GM18858 (cell line): ENCODE measurements at regions not wholly inside any gene's neighbourhood (a gene's known extent, or its start where the extent isn't known, plus 50 kb on each side); places are given as distances from the start of the nearest gene placed in this dataset.
A peak's percentile ranks its signal among the peaks of the same experiment; 100 is the strongest.

Experiments used
- ATAC-seq: cut with Tn5 transposase; IDR thresholded peaks from one replicate; pipeline ENCODE4 v1.9.1; 2021; ENCODE audit not compliant: unreplicated experiment

DNA sequence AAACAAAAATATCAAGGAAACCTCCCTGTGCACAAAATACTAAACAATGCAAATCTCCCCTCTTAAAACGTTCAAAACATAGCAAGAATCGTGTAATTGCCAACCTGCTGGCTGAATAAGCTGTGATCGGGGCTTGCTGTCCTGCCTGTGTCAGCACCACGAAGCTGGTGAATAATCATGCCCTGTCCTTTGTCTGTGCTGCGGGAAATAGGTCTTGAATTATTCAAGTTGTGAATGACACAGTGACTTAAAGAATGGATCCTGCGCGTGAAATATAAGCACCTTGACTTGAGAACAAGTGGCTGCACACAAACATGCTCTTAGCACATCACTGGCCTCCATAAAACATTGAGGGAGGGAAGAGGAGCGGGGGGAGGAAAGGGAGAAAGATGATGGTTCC lies 130.2 kb downstream of the OAT start:
- ATAC-seq, result no peak

DNA sequence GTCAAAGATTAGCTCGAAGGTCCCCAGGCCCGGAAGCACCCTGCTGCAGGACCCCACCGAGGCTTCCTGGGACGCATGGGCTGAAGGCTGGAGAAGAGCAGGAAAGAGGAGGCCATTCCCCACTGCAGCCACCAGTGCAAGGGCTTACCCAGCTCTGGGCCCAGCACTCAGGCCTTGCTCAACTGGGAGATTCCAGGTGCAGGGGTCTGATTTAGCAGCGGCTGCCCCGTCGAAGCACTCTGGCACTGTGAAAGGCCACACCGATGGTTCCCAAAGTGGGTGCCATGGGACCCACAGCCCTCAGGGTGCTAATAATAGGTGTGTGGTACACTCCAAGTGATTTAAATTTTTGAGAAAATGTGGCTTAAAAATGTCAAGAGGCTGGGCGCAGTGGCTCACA lies 130.9 kb downstream of the OAT start:
- ATAC-seq, result no peak

DNA sequence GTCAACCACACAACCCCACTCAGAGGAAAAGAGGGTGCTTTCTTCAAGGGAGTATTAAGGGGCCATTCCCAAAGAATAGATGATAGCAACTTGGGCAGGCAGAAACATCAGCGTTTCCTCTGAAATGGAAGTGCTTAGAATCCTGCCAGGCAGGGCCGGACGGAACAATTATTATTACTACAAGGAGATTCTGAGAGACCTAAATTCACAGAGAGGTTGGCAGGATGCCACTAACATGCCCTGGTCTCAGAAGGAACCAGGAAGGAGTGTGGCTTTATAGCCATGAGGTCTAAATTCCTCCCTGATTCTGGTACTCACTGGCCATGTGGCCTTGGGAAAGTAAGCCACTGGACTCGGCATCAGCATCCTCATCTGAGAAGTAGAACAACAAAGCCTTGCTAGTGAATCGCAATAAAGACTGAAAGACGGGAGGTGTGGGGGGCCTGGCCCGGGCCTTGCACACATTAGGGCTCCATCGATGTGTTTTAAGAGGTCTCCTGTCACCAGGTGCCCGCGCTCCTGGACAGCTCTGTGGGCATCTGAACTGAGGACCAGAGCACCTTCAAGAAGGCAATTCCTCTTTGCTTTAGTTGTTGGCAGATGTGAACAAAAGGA lies 131.5 kb downstream of the OAT start:
- ATAC-seq, result no peak

DNA sequence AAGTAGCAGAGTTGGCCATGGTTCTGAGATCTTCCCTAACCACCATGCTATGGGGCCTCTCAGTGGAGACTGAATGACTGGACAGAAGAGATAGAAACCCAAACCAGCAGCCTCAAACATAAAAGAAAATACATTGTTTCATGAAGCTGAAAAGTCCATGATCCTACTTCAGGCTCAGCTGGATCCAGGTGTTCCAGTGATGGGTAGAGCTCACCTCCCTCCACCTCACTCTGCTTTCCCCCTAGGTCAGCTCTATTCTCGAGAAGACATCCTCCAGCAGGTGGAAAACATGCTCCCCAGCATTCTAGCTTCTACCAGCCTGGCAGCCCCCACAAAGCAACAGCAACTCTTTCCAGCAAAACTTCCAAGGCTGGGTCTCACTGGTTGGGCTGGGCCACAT lies 132.1 kb downstream of the OAT start:
- ATAC-seq, result no peak

DNA sequence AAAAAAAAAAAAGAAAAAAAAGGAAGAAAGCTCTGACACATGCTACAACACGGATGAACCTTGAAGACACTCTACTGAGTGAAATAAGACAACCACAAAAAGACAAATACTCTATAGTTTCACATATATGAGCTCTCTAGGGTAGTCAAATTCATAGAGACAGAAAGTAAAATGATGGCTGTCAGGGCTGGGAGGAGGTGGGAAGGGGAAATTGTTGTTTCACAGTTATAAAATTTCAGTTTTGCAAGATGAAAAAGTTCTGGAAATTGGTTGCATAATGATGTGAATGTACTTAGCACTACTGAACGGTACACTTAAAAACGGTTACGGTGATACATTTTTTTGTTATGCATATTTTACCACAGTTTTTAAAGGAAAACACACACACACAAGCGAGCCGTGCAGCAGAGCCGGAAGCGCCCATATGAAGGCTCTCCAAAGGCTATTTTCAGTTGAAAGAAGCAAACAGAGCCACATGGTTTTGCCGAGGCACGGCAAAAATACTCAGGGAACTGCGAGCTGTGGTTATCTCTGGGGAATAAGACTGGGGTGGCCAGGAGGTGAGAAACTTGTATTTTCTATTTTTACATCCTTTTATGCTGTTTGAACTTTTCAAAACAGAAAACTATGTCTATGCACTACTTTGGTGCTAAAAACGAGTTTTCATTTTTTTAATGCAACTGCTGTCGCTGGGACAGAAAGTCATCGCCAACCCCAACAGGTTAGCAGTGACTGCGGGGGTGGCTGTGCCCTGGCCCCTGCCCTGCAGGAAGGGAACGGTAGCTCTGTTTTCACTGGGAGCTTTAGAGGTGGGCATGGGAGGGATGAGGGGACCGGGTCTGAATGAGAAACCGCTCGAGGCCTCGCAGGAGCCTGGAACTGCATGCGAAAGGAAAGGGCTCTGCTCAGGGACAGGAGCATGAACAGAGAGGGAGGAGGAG lies 132.9 kb downstream of the OAT start:
- peak; percentile 76 for ATAC-seq

DNA sequence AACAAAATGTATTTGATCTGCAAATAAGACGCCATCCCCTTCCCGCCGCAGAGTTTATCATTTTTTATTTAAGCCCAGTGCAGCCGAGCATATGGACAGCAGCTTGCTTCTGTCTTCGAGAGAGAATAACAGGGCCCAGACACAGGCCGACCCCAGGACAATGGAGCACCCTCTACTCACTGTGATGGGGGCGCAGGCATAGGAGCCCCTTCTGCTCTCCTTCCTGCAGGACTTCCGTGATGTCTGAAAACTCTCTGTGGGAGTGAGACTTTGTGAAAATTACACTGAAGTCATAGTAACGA lies 134.8 kb downstream of the OAT start:
- ATAC-seq, result no peak

DNA sequence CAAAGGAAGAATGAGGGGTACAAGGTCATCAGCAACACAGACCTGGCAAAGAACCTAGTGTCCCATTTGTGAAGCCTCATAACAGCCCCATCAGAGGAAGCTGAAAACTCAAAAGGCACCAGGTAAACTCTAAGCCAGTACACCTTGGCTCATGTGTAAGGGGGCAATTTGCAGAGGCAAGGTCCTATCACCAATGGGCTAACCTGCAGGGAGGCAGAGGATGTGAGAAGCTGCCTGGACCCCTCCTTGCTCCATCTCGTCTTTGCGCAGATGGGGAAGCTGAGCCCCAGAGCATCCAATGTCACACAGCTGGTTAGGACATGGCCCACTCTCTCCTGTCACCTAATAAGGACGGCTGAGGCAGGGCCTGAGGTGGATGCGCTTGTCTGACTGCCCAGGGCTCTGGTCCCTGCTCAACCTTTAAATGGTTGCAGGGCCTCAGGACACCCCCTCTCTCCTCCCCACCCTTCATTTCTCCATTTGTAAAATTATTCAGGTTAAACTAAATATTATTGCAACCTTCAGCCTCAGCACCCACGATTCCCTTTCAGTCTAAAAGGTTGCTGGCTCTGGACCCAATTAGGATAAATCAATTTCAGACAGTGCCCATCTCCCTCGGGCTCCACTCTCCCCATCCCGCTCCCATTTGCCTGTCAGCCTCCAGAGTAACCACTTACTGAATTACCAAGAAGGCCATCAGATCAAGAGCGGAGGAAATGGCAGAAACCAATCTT lies 135.3 kb downstream of the OAT start:
- ATAC-seq, result no peak

DNA sequence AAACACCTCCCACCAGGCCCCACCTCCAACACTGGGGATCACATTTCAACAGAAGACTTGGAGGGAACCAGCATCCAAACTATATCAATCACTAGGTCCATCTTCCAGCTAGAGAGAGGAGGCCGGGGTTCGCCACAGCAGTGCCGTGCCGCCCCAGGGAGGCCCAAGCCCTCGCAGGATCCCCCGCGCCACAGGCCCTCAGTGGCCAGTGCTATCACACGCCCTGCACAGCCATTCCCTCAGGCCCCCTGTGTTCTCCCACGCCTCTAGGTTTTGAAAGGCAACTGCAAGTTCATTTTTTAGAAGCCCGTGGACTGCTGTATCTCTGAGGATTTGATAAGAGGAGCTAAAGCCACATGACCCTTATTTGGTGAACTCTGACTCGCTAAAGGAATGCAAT lies 136.4 kb downstream of the OAT start:
- no peak for ATAC-seq

DNA sequence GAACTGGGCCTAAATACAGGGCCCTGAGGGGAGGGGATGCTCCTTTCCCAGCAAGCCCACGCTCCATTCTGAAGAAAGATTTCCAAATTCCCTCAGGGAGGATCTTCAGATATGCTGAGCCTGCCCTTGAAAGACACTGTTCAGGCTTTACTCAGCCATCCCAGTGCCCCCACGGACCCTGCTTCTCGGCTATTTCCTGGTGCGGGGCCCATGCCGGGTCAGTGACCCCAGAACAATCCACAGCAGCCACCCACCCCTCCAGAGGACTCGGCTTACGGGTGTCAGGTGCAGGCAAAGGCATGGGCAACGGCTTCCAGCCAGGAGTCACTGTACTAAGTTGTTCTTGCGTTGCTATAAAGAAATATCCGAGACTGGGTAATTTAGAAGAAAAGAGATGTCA lies 137.1 kb downstream of the OAT start:
- no peak for ATAC-seq

DNA sequence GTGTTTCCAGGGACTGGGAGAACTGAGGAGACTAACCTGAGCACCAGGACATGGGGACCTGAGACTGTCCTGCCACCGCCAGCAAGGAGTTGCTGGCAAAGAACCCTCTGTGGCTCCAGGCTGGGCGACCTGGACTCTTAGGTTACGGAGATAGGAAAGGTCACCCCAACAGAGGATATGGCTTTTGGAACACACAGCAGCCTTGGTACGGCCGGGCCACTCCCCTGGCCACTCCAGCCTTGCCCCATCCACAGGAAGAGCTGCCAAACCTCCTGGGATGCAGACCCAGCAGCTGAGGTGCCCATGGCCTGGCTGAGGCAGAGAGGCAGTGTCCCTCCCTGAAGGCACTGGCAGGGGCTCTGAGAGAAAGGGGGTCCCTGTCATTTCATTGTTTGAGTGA lies 137.8 kb downstream of the OAT start:
- ATAC-seq, result no peak

DNA sequence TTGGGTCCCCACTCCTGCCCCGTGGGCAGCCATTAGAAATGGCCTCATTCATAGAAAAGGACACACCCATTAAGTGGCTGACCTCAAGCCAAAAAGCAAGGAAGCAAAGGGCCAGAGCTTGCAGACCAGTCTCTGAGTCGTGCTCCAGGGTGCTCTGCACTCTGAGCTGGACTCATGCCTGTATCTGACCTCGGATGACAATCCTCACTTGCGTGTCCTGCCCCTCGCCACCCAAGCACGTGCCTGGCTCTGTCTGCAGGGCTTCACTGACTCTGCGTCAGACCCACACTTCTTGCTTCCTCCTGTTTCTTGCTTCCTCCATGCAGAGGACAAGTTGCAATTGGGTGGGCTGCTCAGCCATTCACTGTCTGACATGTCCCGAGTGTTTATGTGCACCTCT lies 138.8 kb downstream of the OAT start:
- no peak for ATAC-seq

DNA sequence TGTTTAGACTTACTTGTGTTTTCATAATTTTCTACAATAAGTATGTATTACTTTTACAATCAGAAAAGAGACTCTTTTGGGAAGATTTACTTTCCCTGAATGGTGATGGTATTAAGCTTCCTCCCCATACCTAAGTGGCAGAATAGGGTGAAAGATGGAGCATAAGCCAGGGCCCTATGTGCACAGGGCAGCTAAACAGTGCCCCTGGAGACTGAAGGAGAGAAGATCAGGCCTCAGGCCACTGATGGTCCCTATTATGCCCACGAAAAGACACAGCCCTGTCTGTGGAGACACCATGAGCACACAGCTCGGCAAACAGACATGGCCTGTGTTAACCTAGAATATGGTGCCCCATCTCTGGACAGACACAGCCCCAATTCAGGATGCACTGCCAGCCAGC lies 139.4 kb downstream of the OAT start:
- no peak for ATAC-seq

DNA sequence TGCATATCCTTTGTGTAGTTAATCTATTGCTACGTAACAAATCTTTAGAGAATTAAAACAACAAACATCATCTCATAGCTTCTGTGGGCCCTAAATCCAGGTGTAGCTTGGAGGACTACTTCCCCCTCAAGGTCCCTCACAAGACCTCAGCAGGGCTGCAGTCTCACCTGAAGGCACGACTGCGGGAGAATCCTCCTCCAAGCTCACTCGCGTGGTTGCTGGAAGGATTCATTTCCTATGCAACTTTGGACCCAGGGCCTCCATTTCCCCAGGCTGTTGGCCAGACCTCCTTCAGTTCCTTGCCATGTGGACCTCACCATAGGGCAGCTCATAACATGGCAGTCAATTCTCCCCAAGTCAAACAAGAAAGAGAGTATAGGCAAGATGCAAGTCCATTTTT lies 140.4 kb downstream of the OAT start:
- no peak for ATAC-seq

DNA sequence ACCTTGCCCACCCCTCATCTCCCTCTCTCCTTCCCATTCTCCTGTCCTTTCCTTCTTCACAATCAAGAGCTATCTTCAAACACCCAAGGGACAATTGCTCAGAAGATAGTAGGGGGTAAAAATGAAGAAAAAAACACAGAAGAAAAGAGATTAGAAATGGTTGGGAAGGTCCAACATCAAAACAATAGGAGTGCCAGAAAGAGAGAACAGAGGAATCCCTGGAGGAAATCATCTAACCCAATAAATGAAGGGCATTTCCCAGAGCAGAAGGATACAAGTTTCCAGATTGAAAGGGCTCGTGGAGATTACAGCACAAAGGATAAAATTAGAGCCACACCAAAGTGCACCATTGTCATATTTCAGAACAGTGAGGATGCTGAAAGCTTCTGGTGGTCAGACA lies 145.6 kb downstream of the OAT start:
- ATAC-seq, result no peak

DNA sequence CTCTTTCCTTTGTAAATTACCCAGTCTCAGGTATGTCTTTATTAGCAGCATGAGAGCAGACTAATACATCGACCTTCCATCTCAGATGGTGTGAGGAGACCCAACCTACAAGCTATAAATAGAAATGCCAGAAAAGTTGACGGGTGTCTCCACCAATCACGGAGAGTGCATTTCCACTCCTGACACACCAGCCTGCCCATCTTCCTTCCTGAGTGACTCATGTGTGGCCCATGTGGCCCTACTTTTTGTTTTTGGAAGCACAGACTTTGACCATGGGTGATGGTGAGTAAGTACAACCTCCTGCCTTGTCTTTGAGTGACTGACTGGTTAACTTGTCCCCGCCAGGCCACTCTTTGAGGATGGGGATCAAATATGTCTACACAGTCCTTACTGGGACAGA lies 147.0 kb downstream of the OAT start:
- no peak for ATAC-seq

DNA sequence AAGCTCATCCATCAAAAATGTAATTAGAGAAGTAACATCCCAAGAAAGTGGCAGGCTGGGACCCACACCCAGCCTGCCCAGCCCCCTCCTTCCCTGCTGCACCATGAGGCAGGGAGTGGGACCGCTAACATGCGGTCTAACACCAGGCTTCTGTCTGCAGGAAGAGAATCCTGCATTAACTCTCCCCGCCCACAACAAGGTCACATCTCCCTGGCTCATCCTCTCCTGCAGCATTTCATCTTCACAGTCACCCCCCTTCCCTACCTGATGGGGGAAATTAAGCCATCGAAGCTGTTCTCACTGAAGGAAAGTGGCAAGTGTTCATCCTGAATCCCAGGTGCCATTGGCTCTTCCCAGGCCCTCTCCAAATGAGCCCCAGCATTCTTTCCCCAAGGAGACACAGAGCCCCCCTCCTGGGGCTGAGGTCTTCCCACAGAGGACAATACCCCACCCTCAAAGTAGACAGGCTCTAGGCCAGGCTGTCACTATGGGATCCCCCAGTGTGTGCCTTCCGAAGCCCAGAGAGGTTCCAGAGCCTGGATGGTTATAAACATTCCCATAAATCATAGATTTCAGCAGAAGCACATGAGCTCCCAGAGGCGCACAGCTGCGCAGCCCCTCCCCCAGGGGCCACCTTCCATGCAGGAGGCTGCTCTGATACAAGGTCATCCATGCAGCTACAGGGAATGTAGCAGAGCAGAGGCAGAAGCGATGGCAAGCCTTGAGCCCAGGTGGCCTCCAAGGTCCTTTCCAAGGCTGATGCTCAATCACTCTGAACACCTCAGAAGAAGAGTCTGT lies 148.0 kb downstream of the OAT start:
- no peak for ATAC-seq

DNA sequence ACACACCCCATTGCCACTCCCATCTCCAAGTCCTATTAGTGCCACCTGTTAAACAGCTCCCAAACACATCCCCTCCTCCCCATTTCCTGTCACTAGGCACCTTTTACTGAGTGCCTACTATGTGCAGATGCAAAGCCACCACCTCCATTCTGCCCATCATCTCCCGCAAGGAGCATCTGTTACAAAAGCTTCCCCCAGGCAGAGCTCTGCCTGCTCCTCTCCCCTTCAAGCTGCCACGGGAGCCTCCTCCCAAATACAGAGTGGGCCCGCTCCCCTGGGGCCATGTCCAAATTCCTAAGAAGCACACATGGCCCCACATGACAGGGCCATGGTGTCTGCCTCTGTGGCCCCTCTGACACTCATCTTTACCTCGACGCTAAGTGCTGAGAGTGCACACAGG lies 149.7 kb downstream of the OAT start:
- ATAC-seq, result no peak

DNA sequence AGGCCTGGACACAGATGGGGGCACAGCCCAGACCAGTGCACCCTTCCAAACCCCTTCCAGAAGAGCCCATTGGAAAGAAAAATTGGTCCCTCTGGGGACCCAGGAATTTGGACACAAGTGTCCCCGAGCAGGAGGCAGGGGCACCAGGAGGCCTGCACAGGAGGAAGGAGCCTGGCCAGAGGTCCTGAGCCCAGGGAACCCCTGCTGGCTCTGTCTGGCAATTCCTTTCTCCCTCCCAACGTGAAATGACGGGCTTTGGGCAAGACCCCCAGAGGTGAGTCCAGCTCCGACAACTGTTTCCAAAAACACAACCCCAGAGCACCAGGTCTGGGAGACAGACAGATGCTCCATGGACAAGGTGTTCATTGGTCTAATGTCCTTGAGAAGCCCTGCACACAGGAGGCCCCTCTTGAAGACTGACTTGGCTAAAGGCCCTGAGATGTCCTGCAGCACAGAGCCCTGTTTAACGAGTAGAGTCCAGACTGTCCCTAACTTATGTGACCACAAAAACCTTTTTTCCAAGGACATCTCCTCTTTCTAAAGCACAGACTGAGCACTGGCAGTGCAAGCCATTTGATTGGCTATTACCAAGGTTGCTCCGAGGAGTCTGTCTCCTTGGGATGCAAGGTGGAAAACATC lies 150.7 kb downstream of the OAT start:
- no peak for ATAC-seq

DNA sequence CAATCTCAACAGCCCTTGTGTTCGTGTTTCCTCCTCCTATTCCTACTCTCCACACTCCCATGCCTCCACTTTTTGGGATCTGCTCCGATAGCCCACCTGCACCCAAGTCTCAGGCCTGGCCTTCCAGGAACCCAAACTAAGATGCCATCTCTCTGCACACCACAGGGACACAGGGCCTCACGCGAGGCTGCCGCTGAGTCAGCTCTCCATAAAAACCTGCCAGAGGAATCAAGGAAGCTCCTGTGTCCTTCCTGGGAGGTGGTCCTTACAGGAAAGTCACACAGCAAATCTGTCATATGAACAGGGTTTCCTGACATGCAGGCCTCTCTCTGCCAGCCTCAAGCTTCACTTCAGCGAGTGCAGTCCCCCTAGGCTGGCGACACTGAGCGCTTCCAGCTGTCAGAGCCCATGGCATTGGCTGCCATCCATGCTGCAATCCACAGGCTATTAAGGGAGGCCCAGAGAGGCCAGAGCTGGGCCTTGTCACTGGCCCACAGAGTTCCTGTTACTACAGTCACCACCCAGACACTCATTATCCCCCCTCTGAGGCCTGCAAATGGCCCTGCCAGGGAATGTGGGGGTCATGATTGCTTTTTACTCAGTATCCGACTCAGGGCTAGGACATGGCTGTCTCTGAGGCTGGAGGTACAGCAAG lies 151.4 kb downstream of the OAT start:
- ATAC-seq, result no peak

DNA sequence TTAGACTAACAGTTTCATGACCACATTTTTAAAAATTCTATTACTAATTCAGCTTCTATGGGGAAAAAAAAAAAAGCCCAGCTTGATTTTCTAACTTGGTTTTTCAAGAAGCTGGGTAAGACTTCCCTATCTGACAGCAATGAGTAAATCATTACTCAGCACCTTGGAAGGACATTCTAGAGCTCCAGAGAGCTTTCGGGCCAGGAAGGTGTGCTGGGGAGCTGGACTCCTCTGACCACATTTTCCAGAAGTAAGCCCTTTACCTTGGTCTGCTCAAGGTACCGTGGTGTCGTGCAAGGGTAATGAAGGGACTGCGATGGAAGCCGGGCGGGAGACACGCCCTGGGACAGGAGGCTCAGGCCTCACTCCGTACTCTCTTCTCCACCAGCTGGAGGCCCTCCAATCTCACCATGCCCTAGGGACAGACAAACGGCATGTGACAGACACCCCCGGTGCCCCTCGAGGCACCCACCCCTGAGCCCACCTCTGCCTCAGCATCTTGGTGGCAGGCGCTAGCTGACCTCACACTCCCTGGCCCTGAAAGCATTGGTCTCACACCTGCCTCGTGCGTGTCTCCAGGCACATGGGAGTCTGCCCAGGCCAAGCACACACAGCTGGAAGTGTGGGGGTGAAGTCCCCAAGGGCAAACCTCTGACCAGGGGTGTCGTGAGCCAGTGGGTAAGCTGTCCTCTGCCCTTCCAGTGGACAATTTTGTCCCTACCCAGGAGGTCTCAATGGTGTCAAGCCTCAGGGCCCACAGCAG lies 152.1 kb downstream of the OAT start:
- no peak for ATAC-seq
